GM19467 (cell line): ENCODE measurements at regions not wholly inside any gene's neighbourhood (a gene's known extent, or its start where the extent isn't known, plus 50 kb on each side); places are given as distances from the start of the nearest gene placed in this dataset.

Source experiments
- ATAC-seq: cut with Tn5 transposase; IDR thresholded peaks from one replicate; pipeline ENCODE4 v1.9.1; 2021; ENCODE audit warnings: mild to moderate bottlenecking, moderate library complexity; ENCODE audit not compliant: unreplicated experiment

DNA sequence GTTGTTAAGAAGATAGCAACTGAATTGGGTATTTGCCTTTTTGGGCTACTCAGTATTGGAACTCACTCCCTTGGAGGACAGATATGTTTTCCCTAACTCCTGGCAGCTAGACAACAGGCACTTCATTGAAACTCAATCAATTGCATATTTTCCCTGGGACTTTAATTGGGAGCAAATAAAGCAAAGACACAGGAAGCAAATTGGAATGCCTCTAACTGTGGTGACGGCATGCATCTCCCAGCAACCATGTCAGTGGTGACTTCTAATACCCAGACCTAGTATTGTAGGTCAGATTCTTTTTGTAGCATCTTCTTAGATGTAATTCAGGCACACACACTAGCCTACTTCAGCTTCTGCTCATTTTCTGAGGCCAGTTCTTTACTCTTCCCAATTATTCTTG is 164.2 kb upstream of the SETBP1 start:
- no peak for ATAC-seq

DNA sequence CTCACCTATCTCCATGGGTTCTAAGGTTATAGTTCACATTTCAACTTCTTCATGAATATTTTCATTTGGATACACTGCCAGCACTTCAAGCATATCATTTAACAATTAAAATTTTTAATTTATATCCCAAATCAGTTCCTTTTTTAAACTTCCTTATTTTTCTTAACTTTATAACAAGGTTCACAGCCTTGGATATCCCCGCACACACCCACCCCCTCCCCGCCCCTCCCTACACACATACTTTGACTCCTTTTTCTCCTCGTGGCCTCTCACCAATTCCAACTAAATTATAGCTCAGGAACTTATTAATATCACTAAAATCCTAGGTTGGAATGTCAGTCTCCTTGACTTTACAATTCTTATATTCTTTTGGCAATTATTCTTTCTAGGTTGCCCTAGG is 163.6 kb upstream of the SETBP1 start:
- ATAC-seq: no peak

DNA sequence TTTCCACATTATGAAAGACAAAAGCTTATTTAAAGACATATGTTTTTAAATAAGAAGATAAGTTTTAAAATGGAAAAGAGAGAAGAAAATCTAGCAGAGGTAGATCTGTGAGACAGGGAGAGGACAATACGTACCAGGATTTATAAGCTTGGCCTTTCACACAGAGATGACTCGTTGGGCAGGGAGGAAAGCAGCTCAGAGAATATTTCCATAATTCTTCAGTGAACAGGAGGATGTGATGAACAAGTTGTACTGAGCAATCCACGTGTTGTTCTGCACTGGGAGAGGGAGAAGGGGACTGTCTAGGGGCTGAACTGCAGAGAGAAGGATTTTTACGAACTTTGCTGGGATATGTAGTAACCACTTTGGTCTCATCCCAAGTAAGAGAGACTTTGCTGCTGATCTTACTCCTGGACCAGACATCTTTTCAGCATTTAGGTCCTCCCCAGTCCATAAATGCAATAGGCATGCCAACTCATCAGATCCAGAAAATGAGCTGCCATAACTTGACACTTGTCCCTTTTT is 162.5 kb upstream of the SETBP1 start:
- ATAC-seq: no peak

DNA sequence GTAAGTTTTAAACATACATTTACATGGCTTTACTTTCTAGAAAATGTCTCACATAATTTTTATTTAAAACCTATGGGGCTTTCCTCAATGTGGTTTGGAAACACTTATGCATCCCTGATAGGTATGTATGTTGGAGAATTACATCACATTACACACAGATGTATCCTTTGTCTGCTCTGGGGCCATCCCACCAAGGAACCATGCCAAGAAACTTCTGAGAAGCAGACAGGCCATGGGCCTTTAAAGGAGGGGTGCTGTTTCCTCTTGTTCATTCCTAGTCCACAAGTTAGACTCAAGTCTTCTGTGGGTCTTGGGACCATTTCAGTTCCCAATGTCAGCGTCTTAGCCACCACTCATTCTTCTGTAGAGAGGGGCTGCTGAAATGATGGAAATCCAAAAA is 162.0 kb upstream of the SETBP1 start:
- no peak for ATAC-seq

DNA sequence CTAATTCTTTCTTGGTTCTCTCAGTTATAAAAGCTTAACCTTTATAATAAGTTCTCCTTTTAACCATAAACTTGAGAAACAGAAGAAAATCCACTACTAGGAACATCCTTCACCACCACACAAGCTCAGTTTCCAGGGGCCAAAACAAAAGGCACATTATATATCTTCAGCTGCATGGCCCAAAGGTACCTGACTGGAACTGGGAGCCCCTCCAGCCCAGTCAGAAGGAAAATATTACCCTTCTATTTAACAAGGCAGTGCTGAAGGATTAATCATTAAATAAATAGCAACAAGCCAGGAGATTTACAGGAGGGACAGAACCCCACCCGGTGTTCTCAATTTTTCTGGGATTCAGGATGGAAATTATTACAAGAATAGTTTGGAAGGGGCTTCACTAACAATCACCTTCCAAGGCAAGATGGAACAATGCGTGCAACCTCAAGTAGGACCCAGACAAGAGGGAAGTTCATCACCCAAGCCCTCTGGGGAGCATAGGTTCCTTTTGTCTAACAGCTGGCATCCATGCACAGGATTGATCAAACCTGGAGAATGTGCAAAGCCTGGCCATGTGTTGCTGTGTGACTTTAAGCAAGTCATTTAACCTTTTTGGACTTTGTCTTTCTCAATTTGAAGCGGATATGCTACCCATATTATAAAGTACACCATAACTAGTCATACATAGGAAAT is 159.6 kb upstream of the SETBP1 start:
- ATAC-seq: no peak

DNA sequence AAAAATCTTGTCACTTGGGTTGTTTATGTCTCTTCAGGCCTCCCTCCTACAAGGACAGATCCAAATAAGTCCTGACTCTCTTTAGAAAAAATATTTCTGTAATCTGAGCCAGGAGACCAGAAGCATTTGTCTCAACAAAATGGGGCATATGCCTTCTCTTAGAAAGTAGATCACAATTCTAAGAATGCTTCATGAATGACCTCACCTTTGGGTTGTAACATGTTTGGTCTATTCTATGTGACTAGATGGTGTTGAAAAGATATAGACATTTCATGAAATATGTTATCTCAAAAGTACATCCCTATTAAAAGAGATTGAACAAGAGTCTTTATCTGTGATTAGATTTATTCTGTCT is 159.0 kb upstream of the SETBP1 start:
- no peak for ATAC-seq

DNA sequence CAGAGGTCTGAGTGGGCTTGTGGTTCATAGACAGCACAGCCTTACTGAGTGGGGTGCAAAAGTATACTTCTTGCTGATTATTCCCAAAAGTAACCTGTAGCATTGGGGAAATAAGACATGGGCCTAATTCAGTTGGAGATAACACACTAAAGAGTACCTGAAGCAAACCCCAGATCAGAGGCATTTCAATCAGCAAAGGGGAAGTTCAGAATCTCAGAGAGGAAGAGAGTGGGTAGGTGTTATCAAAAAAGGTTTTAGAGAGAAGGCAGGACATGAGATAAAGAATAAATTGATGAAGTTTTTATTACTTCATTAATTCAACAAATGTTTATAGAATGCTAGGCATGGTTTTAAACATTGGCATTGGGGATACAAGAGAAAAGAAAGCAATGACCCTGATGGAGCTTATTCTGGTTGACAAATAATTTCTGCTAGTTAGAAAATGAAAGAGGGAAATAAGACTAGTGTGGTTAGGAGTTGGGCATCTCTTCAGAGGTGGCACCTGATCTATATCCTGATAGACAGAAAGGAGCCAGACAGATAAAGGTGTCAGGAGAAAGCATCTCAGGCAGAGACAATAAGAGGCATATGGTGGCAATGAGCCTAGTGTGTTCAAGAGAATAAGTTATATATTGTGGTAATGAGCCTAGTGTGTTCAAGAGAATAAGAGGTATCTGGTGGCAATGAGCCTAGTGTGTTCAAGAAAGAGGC is 153.8 kb upstream of the SETBP1 start:
- no peak for ATAC-seq

DNA sequence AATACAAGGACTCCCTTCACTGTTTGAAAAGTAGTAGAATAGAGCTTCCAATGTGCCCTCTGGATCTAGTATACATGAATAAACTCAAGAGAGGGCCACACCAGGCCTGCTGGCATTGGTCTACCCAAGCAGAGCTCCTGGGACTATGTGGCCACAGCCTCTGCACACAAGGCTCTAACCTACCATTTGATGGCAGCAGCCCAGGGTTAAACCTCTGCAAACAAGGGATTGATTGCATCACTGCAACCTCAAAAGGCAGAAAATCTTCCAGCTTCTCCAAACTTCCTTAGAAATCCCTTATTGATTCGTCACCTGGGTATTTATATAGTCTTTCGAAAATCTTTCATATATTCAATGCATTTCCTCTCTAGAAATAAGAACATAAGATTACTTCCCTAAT is 147.6 kb upstream of the SETBP1 start:
- ATAC-seq: no peak

DNA sequence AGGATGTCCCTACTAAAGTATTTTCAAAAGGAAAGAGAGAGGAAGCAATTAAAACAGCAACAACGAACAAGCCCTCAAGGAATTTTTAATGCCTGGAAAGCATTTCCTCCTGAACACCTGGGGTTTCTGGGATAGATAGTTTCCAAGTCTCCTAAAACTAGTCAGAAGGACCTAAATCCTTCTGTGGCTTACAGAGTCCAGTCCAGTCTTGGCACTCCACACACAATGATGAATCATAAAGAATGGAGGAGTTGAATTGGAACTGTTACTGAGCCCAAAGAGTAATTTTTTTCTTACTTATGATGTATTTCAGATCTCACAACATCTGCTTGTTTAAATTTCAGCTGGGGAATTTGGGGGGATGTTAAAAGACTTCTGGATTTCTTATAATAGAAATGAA is 144.6 kb upstream of the SETBP1 start:
- no peak for ATAC-seq

DNA sequence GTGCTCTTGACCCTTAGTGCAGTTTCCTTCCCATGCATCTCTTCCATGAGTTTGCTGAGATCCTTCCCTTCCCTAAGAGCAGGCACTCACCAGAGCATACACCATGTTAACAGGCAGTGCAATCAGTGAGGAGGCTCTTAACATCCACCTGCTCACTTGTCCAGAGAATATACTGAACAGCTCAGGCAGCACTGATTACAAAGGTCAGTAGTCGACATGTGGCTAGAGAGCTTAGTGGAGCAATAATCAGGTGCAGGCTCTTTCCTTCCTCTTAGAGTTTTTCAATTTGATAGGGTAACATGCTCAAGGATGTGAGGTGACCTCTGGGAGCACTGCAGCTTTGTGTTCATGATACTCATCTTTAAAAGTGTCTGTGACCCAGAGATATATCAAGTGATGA is 144.1 kb upstream of the SETBP1 start:
- no peak for ATAC-seq

DNA sequence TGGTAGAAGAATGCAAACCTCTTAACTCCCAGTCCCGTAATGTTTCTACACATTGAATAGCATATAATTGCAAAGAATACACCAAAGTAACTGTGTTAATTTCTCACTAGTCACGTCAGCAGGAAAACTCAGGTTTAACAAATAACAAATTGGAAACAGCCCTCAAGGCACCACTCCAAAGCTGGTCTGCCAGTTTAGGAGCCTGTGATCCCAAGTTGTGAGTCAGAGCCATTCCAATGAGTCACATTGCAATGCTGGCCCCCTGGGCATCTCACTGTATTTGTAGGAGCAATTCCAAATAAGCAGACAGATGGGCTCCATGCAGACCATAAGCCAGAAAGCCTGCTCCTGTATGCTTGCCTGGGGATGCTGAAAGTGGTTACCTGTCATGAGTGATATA is 143.2 kb upstream of the SETBP1 start:
- ATAC-seq: no peak

DNA sequence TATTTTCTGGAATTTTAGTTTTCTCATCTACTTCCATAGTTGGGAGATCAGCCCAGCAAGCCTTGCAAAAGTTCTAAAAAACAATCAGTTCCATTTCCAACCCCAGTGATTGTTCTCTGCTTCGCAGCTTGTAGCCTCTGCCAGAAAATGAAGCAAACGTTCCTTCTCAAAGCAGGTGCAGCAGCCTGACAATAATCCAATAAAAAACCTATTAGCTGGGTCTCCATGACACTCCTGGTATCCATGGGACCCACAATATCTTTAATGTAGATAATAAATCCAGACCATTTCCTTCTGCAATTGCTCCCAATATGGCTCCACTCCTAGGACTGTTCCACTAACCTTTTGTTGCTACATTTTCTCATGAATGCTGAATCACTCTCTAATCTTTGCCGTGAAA is 140.8 kb upstream of the SETBP1 start:
- no peak for ATAC-seq

DNA sequence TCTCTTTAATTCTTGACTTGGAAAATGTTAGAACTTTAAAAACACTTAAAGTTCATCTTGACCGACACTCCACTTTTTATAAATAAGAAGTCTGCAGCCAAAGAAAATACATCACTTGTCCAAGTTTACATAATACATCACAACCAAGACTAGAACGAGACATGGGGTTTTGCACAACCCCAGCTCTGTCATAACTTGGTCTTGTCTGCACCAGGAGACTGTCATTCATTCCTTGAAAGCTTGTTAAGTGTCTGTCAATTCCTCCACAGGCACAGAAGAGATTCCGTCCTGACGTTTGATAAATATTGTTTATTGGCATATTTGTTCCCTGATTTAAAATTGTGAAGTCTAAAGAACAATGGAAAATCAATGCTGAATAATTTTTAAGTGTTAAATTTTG is 139.5 kb upstream of the SETBP1 start:
- no peak for ATAC-seq

DNA sequence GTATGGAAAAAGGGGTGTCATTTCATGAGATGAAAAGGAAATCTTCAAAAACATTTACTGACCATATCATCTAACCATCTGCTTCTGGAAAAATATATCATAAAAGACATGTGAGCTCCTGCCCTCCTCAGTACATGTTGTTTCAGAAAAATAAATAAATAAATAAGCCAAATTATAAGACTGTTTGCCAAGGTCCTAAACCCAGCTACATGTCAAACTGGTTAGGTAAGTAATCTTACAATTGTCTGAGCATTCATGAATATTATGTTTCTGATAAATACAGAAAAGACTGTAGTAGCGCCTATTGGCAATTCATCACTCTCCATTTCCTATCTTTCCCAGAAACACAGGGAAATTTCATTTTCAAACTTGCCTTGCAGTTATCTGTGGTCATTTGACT is 138.9 kb upstream of the SETBP1 start:
- no peak for ATAC-seq

DNA sequence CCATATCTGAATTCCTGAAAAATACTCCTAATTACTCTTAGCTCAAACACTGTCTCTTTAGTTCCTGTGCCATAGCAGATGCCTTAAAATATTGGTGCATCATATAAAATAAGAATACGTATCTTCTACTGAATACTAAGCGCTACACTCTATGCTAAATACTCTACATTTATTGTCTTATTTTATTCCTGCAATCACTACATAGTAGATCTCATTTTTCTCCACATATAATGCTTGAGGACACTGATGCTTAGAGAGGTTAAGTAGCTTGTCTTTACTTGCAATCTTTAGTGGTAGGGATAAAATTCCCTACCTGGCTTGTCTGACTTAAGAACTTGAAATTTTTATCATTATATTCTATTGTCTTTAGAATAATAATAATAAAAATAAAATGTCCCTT is 137.3 kb upstream of the SETBP1 start:
- ATAC-seq: no peak

DNA sequence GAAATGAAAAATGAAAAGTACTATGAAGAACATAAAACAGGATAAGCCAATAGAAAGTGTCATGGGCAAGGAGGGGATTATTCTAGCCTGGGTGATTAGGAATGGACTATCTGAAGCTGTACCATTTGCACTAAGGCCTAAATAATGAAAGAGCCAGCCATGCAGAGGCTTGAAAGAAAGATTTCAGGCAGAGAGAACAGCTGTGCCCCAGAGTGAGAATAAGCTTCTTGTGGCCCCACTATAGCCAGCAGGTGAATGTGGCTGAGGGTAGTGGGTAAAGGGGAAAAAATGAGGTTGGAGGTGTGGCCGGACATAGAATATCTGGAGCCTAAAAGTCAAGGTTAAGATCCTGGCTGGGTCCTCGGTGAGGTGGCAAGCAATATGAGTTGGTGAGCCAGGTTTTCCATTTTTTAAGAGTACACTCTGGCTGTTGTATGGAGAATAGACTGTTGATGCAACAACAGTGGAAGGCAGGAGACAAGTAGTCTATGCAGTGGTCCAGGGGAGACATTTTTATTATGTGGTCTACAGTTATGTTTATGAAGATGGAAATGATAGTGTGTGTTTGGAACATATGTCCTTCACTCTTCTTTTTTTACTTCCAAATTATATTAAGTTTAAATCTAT is 135.2 kb upstream of the SETBP1 start:
- no peak for ATAC-seq

DNA sequence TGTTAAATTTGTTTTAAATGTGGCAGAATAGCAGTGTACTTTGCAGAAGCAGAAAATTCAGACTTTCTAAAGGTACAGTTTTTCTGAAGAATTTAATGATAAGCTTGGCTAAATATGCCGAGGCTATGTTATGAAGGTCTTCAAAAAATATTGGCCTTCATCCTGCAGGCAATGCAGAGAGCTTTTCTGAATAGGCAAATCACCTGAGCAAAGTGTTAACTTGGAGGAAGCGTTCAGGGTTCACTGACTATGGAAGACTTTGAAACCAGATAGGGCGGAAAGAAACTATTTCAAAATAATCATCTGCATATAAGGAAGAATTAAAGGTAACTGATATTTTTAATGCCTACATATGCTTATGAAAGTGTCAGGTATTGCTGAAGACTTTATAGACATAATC is 133.7 kb upstream of the SETBP1 start:
- no peak for ATAC-seq

DNA sequence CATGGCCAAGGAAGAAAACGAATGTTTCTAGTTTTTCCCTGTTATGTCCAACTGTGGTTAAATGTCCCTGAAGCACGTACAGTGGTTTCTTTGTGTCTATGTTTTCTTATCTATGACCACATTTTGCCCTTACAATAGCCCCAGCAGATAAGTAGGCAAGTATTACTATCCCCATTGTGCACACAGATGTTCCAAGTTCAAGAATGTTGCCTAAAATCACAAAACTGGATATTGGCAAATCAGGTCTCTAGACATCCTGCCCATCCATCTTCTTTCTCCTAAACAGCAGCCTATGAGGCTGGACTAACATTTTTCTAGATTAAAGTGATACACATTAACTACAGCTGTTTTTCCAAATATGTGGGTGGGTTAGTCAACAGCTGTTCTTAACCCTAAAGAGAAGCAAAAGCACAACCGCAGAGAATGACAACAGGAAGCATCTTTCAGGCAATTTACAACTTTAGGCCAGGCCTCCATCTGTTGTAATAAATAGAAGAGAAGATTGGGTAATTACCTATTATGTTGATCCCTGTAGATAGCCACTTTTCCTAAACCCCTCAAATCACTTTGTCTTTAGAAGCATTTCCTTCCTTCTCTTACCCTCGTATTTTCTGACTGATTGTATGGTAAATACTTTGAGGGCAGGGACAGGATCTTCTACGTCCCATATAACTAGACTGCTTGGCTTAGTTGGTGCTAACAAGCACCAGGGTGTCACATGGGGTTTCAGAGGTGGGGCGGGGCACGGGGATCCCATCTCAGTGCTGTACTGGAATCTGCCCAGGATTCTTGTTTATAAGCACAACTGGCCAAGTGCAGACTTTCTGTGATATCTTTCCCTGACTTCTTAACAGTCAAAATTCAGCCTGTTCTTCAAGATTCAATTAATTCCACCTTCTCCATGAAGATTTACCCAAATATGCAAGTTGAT is 132.1 kb upstream of the SETBP1 start:
- no peak for ATAC-seq

DNA sequence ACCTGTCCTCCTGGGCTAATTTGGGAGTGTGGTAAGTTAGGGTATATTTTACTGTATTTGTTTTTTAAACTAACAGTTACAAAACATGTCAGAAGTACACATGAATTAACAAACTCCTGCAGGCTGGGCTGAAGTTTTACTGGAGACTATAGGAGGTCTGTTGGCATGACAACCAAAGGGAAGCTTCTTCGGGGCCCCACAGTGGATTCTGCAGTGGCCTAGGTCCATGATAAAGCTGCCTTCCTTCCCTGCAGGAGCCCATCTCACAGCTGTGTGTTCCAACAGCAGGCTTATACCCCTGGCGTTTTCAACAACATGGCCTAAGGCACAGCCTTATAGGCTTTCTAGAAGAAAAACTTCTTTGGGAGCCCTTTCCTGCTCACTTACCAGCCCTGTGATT is 128.0 kb upstream of the SETBP1 start:
- ATAC-seq: no peak

DNA sequence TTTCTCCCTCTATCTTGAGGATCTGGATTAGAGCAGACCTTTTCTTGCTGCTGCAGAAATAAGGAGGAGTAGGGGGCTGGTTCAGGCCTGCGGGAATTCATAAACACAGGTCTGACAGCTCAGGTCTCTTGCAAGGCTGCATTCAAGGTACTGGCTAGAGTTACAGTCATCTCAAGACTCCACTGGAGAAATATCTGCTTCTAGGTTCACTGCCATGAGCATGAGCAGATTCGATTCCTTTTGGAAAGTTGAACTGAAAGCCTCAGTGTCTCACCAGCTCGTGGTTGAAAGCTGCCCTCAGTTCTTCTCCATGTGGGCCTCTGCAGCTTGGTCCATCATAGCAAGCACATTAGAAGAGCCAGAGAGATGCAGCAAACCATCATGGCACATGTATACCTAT is 124.4 kb upstream of the SETBP1 start:
- no peak for ATAC-seq

DNA sequence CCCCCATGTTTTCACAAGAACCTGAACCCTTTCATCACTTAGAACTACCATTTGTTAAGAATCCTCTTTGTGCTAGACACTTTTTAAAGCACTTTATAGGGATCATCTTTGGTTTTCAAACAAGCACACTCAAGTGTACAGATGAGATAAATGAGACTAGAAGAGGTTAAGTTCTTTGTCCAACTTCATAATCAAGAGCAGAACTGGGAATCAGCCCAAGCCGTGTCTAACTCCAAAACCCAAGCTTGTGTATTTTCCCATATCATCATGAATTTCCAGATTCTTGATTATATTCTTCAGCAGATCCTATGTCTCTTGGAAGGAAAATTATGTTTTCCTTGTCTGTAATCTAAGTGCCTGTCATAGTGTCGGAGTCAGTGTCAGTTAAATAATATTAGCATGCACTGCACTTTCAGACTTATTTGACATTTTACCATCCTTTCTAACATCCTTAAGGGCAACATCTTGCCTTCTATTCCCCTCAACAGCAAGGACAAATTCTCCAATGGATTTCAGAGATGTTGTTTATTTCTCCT is 123.0 kb upstream of the SETBP1 start:
- ATAC-seq: no peak
